ENCODE measurements at regions not wholly inside any gene's neighbourhood (a gene's known extent, or its start where the extent isn't known, plus 50 kb on each side); places are given as distances from the start of the nearest gene placed in this dataset.

GRCh38 chr12:92553389-92553788 lies 149.4 kb upstream of the PLEKHG7 start:
- intact Hi-C loops (cut with micrococcal nuclease; ENCODE audit: unreplicated experiment), result no loop called here
- CTCF ChIA-PET (ENCODE audit: unreplicated experiment), result interaction anchor here (1.6 kb wide), 1 partner anchor 92 kb away, joined by 3 read pairs; no protein-coding TSS in a partner anchor
- no peak overlapping the region for H3K4me2 ChIP-seq (ENCODE audit: low read length)

GRCh38 chr12:92552412-92553108 lies 150.2 kb upstream of the PLEKHG7 start:
- Histone ChIP-seq H3K27ac (ENCODE audit: low read depth, low read length, poor library complexity, severe bottlenecking) (no peak overlapping the region), H3K4me2 (ENCODE audit: low read length) (no peak overlapping the region), H3K4me3 (ENCODE audit: low read depth, low read length, poor library complexity, severe bottlenecking) (no peak overlapping the region), H3K36me3 (ENCODE audit: insufficient read depth, low read length) (no peaks in the 10 kb centered on the region), H3K9me3 (ENCODE audit: low read length) (no peaks in the 10 kb centered on the region), H2AFZ (ENCODE audit: low read length) (no peak overlapping the region; the same call in 1 of the 2 replicates), H3K79me2 (ENCODE audit: insufficient read depth, low read depth, low read length) (no peaks in the 10 kb centered on the region), H4K20me1 (ENCODE audit: insufficient read depth, low read length) (no peaks in the 10 kb centered on the region), H3K4me1 (ENCODE audit: insufficient read depth, low read length, poor library complexity, severe bottlenecking) (peaks cover 37% of the 10 kb centered on the region), H3K9me2 (ENCODE audit: insufficient read depth, low read length) (no peaks in the 10 kb centered on the region)
- intact Hi-C loops (cut with micrococcal nuclease; ENCODE audit: unreplicated experiment), result no loop called here
- POLR2A ChIA-PET, result interaction anchor here (0.7 to 1.6 kb wide), 2 partner anchors 41 to 106 kb away, joined by 3 read pairs; no protein-coding TSS in a partner anchor
- CTCF ChIA-PET (ENCODE audit: unreplicated experiment), result interaction anchor here (1.6 kb wide), 1 partner anchor 91 kb away, joined by 3 read pairs; no protein-coding TSS in a partner anchor
- no peak for DNase-seq (ENCODE audit: low spot score)
- BruUV-seq (replicated peaks), result no TSS peak
- TF ChIP-seq EZH2phosphoT487 (IDR thresholded peaks at IDR 0.05; ENCODE audit: borderline replicate concordance, low read depth, low read length), result no peak
- no peak for TF ChIP-seq CTCF (conservative IDR thresholded peaks at IDR 0.05; ENCODE audit: low read length)

More at GRCh38 chr12:92553389-92553788, 149.4 kb upstream of the PLEKHG7 start:
- Histone ChIP-seq H3K4me3 (ENCODE audit: low read depth, low read length, poor library complexity, severe bottlenecking) (no peak overlapping the region), H4K20me1 (ENCODE audit: insufficient read depth, low read length) (no peaks in the 10 kb centered on the region), H3K9me3 (ENCODE audit: low read length) (no peaks in the 10 kb centered on the region), H3K36me3 (ENCODE audit: insufficient read depth, low read length) (no peaks in the 10 kb centered on the region), H3K79me2 (ENCODE audit: insufficient read depth, low read depth, low read length) (no peaks in the 10 kb centered on the region), H3K27ac (ENCODE audit: low read depth, low read length, poor library complexity, severe bottlenecking) (no peak overlapping the region), H2AFZ (ENCODE audit: low read length) (no peak overlapping the region), H3K4me1 (ENCODE audit: insufficient read depth, low read length, poor library complexity, severe bottlenecking) (peaks cover 40% of the 10 kb centered on the region), H3K9me2 (ENCODE audit: insufficient read depth, low read length) (no peaks in the 10 kb centered on the region)
- TF ChIP-seq EZH2phosphoT487 (IDR thresholded peaks at IDR 0.05; ENCODE audit: borderline replicate concordance, low read depth, low read length) (no peak), CTCF (conservative IDR thresholded peaks at IDR 0.05; ENCODE audit: low read length) (no peak)
- no TSS peak for BruUV-seq (replicated peaks)
- POLR2A ChIA-PET, result interaction anchor here (0.6 to 1.6 kb wide), 4 partner anchors 42 to 407 kb away, joined by 3 to 4 read pairs (median 4); partner anchors contain the start of gene BTG1
- DNase-seq (ENCODE audit: low spot score), result no peak

Measured in OCI-LY7 (cell line).